B cell (primary cell): ENCODE measurements at regions not wholly inside any gene's neighbourhood (a gene's known extent, or its start where the extent isn't known, plus 50 kb on each side); places are given as distances from the start of the nearest gene placed in this dataset.

Experiments used
- EZH2 ChIP-seq: IDR thresholded peaks from 2 replicates; pipeline ENCODE4 v1.6.1; 2012; ENCODE audit warnings: borderline replicate concordance, low read depth, mild to moderate bottlenecking, moderate library complexity, low read length; ENCODE audit not compliant: insufficient read depth, poor library complexity, severe bottlenecking
- TF ChIP-seq, protein P1 (sequence below): fragments of 200-600 bp; IDR thresholded peaks from one replicate; pipeline ENCODE4 v1.8.0; 2022; ENCODE audit warnings: antibody characterized with exemption, mild to moderate bottlenecking

DNA sequence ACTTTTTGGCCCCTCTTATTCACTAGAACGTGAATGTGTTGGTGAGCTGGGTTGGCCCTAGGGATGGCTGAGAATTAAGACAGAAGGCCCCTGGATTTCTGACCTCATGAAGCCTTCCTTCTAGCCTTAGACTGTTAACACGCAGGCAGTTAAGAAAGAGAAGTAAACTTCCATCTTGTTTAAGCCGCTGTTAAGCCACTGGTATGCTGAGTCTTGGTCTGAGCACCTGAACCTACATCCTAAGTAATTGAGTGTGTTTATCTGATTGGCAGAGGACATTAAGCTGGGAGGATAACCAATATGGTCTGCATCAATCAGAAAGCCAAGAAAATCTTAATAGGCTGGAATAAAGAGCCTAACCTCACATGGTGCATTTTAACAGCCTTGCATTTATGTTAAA, 535.0 kb upstream of the ARID1B start:
- TF ChIP-seq, protein P1, sequence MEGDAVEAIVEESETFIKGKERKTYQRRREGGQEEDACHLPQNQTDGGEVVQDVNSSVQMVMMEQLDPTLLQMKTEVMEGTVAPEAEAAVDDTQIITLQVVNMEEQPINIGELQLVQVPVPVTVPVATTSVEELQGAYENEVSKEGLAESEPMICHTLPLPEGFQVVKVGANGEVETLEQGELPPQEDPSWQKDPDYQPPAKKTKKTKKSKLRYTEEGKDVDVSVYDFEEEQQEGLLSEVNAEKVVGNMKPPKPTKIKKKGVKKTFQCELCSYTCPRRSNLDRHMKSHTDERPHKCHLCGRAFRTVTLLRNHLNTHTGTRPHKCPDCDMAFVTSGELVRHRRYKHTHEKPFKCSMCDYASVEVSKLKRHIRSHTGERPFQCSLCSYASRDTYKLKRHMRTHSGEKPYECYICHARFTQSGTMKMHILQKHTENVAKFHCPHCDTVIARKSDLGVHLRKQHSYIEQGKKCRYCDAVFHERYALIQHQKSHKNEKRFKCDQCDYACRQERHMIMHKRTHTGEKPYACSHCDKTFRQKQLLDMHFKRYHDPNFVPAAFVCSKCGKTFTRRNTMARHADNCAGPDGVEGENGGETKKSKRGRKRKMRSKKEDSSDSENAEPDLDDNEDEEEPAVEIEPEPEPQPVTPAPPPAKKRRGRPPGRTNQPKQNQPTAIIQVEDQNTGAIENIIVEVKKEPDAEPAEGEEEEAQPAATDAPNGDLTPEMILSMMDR: no peak
- no peak for TF ChIP-seq EZH2
